GM13977 (cell line): ENCODE measurements at regions not wholly inside any gene's neighbourhood (a gene's known extent, or its start where the extent isn't known, plus 50 kb on each side); places are given as distances from the start of the nearest gene placed in this dataset.

Experiments used
- DNase-seq: peaks from one replicate; pipeline ENCODE4 v3.0.0; 2012; ENCODE audit warnings: low spot score
- CTCF ChIP-seq: IDR thresholded peaks from 2 replicates; pipeline ENCODE4 v1.5.1; 2012; ENCODE audit warnings: mild to moderate bottlenecking, control low read depth; ENCODE audit not compliant: insufficient read depth; ENCODE audit errors: extremely low read depth, missing control alignments
- in situ Hi-C: fragments of 300-500 bp; cut with MboI; formaldehyde crosslinking; loops from one replicate; pipeline ENCODE4 v1.12.0; 2022; ENCODE audit warnings: low sequenced_read_pairs, low pct_unique_long_range_greater_than_20kb, mixed read lengths, inconsistent platforms; ENCODE audit not compliant: unreplicated experiment

DNA sequence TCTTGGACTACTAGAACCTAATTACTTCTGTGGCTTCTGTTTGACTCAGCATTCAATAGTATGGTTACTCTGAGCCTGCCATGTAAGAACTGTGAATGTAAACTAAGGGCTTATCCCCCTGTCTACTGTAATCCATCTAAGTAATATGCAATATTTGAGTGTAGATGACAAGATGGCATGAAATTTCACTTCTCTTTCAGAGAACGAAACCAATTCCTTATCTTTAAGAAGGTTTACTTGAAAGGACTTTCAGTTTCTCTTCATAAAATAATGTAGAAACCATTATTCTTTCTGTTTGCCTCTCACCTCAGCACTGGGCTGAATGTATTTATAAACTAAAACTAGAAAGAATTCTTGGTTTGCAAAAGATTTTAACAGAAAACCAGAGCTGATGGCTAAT is 60.4 kb upstream of the ARID2 start:
- no peak for TF ChIP-seq CTCF
- in situ Hi-C loops = no loop called here
- DNase-seq = peak; percentile 46

DNA sequence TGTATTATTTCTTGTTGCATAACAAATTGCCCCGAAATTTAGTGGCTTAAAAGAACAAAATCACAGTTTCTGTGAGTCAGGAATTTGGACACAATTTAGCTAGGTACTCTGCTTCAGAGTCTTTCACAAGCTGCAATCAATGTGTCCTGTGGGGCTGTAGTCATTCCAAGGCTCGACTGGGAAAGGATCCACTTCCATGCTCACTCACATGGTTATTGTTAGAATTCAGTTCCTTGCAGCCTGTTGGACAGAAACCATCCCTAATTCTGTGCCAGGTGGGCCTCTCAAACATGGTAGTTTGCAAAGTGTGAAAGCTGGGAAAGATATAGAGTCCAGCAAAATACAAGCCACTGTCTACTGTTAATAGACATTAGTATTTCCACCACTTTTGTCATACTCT is 59.7 kb upstream of the ARID2 start:
- TF ChIP-seq CTCF = no peak
- in situ Hi-C loops = no loop called here
- DNase-seq = no peak

DNA sequence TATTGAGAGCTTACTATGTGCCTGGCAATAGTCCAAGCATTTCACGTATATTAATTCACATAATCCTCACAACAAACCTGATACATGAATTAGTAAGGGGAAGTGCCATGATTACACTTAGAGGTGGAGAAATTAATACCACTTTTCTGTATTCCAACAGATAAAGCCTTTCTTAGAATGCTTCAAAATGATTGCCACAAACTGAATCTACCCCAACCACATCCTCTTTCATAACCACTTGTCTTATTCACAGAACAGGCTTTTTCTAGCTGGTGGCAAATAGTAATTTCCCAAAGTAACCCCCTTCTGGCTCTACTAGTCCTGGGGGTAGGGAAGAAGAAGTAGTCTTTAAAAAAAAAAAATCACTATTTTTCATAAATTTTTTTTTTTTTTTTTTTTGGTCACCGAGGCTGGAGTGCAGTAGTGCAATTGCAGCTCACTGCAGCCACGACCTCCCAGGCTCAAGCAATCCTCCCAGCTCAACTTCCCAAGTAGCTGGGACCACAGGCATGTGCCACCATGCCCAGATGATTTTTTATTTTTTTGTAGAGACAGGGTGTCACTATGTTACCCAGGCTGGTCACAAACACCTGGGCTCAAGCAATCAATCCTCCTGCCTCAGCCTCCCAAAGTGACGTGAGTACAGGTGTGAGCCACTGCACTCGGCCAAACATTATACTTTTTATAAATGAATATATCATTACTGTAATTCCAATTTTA is 59.0 kb upstream of the ARID2 start:
- peak; percentile 12 for DNase-seq
- in situ Hi-C loops = no loop called here
- no peak for TF ChIP-seq CTCF

- DNase-seq = no peak
- TF ChIP-seq CTCF = no peak
- in situ Hi-C loops = no loop called here
Observed at GRCh38 chr12:45671254-45671653, 58.3 kb upstream of the ARID2 start.

GRCh38 chr12:45674181-45674977 is 55.1 kb upstream of the ARID2 start:
- in situ Hi-C loops = no loop called here
- DNase-seq = no peak
- no peak for TF ChIP-seq CTCF

DNA sequence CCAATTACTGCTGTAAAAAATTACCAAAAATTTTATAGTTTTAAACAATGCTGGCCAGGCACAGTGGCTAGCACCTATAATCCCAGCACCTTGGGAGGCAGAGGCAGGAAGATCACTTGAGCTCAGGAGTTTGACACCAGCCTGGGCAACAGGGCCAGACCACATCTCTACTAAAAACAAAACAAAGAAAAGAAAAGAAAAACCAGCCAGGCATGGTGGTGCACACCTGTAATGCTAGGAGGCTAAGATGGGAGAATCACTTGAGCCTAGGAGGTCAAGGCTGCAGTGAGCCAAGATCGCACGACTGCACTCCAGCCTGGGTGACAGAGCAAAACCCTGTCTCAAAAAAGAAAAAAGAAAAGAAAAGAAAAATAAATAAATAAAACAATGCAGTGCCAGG is 54.0 kb upstream of the ARID2 start:
- no peak for TF ChIP-seq CTCF
- DNase-seq = no peak
- in situ Hi-C loops = no loop called here
